GM18511 (cell line): ENCODE measurements at regions not wholly inside any gene's neighbourhood (a gene's known extent, or its start where the extent isn't known, plus 50 kb on each side); places are given as distances from the start of the nearest gene placed in this dataset.
"Not testable (repeated sequence)": the region's sequence is repeated elsewhere in the genome, so short reads cannot be mapped to it uniquely, and the experiment has no call there.

ENCODE experiments used
- ATAC-seq: cut with Tn5 transposase; IDR thresholded peaks from one replicate; pipeline ENCODE4 v1.9.1; 2021; ENCODE audit warnings: mild to moderate bottlenecking, moderate library complexity; ENCODE audit not compliant: unreplicated experiment

- ATAC-seq, result no peak
Observed at GRCh38 chr6:119842191-119842590, 492.6 kb upstream of the MAN1A1 start.

DNA sequence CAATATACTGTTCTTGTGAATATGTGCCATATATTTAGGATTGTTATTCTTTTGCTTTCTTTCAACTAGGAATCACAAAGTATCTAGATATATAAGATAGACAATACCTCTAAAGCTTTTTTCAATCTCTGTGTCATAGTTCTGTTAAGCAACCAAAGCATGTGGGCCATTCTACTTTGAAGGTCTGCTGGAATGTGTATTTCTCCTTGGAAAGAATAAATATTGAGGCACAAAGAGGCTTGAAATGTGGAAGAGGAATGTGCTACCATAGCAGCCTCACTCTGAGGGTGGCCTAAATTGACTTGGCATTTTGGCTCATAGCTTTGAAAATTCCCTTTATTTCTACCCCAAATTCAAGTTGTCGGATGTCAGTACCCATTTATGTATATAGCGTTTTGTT is 488.5 kb upstream of the MAN1A1 start:
- no peak for ATAC-seq

- no peak for ATAC-seq
Observed at GRCh38 chr6:119834418-119834817, 484.9 kb upstream of the MAN1A1 start.

DNA sequence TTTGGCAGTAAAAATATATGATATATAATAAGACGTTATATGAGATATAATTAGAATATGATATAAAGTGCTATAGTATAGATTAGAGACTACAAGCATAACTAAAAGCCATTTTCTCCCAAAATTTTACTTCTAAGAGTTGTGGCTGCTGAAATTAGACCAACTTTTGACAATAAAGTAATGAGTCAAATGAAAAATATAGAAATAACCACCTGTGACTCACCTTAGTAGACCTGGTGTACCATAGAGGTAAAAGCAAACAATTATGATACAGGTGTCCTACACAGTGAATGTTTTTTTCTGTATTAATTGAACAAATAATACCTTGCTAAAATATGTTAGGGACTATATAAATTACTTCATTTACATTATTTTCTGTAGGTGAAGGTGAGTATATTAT is 482.9 kb upstream of the MAN1A1 start:
- no peak for ATAC-seq

DNA sequence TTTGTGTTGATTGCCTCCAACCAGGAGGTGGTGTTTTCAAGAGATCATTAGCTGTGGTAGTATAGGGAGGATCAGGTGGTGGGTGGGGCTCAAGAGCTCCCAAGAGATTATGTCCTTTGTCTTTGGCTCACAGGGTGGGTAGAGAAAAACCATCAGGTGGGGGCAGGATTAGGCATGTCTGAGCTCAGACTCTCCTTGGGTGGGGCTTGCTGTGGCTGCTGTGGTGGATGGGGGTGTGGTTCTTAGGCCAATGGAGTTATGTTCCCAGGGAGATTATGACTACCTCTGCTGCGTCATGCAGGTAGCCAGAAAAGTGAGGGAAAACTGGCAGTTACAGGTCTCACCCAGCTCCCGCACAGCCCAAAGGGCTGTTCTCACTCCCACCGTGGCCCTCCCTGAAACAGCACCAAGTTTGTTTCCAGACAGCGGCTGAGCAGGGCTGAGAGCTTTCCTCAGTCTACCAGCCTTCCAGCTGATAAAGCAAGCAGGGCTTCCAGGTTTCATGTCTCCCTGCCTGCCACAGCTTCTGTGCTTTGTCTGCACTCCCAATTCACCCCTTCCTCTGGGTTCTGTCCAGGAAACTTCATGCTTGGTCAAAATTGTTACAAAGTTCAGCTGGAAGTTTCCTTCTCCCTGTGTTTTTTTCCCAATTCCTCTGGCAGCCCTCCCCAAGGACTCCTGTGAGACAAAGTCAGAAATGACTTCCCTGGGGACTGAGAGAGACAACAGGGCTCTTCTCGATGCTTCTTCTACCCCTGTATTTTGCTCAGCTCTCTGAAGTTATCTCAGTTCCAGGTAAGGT is 481.1 kb upstream of the MAN1A1 start:
- no peak for ATAC-seq

DNA sequence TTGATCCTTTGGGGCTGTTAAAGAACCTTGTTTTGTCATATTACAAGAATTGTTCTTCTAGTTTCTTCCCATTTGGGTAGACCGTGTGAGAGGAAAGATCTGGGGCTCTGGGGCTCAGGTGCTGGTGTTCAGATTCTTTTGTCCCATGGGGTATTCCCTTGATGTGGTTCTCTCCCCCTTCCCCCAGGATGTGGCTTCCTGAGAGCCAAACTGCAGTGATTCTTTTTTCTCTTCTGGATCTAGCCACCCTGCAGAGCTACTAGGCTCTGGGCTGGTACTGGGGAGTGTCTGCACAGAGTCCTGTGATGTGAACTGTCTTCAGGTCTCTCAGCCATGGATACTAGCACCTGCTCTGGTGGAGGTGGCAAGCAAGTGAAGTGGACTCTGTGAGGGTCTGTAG is 480.5 kb upstream of the MAN1A1 start:
- no peak for ATAC-seq

GRCh38 chr6:119829499-119829898 is 479.9 kb upstream of the MAN1A1 start:
- ATAC-seq, result not testable (repeated sequence)

DNA sequence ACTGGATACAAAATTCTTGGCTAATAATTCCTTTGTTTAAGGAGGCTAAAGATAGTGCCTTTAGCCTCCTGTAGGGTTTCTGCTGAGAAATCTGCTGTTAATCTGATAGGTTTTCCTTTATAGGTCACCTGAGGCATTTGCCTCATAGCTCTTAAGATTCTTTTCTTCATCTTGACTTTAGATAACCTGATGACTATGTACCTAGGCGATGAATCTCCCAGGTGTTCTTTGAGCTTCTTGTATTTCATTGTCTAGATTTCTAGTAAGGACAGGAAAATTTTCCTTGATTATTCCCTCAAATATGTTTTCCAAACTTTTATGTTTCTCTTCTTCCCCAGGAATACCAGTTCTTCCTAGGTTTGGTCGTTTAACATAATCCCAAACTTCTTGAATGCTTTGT is 479.4 kb upstream of the MAN1A1 start:
- no peak for ATAC-seq

DNA sequence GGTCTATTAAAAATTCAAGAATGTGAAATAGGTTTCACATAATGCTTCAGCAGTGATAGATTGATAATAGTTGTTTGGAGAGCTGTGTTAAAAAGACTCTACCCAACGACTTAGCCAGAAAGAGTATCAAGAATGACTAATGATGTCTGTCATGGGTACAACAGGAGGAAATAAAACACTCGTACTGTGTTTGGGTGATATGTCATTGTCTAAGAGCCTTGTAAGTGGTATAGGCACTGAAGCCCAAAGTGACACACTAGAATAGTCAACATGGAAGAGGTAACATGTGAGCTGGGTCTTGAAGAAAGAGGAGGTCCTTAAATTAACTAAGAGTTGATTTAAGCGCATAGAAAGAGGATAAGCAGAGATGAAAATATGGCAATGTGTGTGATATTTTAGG is 471.8 kb upstream of the MAN1A1 start:
- ATAC-seq, result no peak

DNA sequence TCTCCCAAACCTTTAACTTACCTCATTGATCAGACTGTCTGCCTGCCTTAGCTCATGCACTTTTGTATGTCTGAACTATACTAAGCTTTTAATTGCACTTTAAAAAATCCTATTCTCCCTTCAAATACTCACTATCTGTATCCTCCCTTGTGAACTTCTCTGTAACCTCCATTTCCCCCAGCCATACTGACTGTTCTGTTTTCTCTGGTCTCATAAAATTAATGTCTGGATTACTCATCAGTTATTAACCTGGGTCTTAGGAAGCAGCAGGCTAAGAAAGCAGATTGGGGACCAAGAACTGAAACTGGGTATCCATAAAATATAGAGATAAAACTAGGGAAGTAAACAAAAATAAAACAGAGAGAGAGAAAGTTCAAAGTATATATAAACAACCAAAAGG is 469.3 kb upstream of the MAN1A1 start:
- no peak for ATAC-seq

GRCh38 chr6:119814609-119815400 is 465.2 kb upstream of the MAN1A1 start:
- no peak for ATAC-seq

GRCh38 chr6:119802464-119802863 is 452.9 kb upstream of the MAN1A1 start:
- ATAC-seq, result no peak

GRCh38 chr6:119801056-119801455 is 451.5 kb upstream of the MAN1A1 start:
- no peak for ATAC-seq

- no peak for ATAC-seq
Observed at GRCh38 chr6:119800526-119800925, 451.0 kb upstream of the MAN1A1 start.

DNA sequence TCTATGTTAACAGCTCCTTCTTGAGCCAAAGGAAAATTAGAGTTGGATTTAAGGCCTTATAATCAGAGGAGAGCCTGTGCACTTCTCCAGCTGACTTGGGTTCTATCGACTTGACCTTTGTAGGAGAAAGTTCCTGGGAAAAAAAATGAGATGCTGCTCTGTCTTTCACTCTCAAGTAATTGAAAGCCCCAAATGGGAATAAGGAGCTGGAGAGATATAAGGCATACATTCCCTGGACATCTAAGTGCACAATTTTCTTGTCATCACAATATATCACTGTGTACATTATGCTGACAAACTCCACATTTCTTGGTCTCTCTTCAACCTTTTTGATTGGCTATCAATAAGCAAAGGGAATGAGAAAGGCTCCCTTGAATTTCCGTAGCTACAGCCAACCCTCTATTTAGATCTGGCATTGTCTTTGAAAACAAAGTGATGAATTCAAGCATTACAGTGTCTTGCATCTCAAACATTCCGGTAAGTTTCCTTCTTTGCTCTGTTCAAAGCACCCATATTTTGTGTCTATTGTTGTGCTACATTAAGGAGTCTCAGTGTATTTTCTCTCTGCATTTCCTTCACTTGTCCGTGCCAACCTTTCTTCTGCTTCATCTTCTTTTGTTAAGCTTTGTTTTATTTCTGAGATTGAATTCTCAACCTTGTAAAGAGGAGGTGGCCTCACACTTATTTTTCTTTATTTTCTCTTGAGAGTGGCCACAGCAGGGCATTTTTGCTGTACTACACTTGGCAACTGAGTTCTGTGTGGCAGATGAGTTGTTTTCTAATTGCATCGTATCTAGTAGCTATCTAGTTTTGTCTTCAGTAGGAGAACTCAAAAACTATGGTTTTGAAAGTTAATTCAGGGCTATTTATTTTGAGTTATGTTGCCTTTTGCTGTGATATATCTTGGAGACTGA is 450.3 kb upstream of the MAN1A1 start:
- no peak for ATAC-seq

DNA sequence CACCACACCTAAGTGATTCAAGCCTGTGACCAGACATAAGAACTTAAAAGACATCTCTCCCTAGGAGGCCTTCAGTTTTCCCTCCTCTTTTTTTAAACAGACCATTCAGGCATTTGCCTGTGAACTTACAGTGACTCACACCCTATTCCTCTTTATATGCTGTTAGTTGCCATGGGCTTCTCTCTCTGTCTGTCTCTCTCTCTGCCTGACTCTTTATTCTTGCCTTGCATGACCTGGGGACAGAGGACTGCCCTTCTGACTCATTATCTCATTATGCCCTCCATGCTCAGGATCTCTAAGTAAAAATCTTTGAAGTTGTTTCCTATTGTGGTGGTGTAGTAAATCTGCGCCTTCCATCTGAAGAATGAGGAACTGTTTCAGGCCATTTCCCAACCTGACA is 442.2 kb upstream of the MAN1A1 start:
- no peak for ATAC-seq

DNA sequence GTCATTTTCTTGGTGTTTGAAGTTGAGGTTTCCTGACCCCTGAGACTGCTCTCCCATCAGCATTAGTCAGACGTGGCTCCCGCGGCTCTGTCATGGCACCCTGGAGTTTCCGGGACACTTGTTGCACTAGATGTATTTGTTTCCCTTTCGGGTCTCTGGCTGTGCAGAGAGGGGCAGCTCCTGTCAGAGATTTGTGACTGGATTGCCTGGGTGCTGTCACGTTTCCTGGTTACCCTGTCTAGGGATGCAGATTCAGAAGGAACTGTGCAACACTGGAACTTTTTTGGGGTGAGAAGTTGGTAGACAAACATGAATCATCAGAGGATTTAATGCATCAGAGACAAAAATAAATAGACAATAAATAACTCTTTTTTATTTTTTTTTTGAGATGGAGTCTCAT is 431.8 kb upstream of the MAN1A1 start:
- ATAC-seq, result no peak

GRCh38 chr6:119768201-119768600 is 418.6 kb upstream of the MAN1A1 start:
- no peak for ATAC-seq

GRCh38 chr6:119764927-119765681 is 415.5 kb upstream of the MAN1A1 start:
- no peak for ATAC-seq

GRCh38 chr6:119760046-119760445 is 410.5 kb upstream of the MAN1A1 start:
- ATAC-seq, result no peak

GRCh38 chr6:119758385-119758784 is 408.8 kb upstream of the MAN1A1 start:
- ATAC-seq, result no peak
